LNCAP (cell line): ENCODE measurements at regions not wholly inside any gene's neighbourhood (a gene's known extent, or its start where the extent isn't known, plus 50 kb on each side); places are given as distances from the start of the nearest gene placed in this dataset.

Experiments
- CTCF ChIP-seq: fragments of 450-650 bp; IDR thresholded peaks from 2 replicates; pipeline ENCODE4 v1.5.1; 2017; ENCODE audit warnings: mild to moderate bottlenecking

DNA sequence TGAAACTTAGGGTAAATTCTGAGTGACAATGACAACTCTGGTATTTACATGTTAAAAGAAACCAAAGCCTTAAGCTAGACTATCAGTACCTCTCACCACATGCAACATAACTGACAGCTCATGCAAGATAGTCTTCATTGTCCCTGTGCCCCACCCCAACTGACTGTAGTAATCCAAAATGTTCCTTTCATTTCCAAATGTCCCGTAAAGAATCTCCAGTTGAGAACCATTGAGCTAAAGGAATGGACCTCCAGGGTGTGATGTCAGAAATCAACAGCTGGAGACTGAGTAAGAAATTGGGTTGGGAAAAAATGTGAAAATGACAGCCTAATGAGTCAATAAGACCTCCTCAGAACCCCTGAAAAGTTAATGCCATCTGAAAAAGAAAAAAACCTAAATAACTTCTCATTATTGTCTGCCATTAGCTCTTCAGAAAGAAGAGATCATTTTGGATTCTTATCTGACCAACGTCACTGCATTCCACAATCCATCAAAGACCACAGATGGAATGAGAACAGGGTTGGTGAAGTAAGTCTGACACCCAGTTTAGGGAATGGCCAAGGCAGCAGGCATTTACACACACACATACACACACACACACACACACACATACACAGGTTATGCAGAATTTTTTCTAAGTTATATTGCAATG lies 51.7 kb upstream of the ACVR2A start:
- no peak for TF ChIP-seq CTCF

DNA sequence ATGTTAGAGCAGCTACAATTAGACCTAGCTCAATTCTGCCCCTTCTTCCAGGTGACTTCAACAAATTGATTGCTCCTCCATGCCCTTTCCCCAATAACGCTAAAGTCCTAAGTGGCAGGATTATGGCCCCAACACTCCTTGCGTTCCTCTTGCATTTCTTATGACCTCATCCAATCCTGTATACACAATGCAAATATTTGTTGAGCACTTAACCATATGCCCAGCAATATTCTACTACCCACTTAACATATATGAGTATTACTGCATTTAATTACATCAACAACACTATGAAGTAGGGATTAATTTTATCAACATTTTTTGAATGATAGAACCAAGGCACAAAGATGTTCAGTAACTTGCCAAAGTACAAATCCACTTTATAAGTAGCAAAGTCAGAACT lies 54.2 kb upstream of the ACVR2A start:
- no peak for TF ChIP-seq CTCF

DNA sequence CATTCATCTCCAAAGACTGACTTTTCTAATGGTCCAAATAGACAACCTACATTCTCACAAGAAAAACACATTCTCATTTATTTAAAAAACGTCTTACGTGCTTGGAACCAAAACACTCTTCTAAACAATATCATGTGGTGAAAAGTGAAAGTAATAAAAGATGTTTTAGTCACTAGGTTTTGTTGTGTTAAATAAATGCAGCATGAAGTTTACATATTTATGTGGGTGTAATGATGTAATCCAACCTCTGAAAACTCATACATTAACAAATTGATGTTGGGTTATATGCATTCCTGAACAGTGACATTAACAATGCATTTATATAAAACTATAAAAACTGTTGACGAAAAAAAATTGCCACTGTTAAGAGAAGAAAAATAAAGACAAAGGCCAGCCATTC lies 55.1 kb upstream of the ACVR2A start:
- TF ChIP-seq CTCF: no peak

DNA sequence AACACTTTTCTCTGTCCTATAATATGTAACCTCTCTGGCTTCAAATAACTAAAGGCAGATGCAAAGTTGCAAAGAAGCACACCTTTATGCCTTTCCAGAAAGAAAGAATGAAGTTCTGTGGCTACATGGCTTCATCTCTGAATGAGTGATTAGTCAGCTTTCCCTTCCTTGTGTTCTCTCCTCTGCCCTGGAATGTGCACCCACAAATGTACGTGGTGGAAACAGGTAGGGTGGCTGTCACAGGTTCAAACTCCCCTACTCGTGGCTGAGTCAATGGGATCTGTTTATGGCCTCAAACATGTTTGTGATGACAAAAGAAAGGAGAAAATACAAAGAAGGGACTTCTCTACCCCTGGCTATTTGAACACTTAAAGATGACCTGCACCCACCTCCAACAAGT lies 55.5 kb upstream of the ACVR2A start:
- TF ChIP-seq CTCF: no peak

- no peak for TF ChIP-seq CTCF
These were observed 62.5 kb upstream of the ACVR2A start for GRCh38 chr2:147782141-147782930.

- TF ChIP-seq CTCF: no peak
These were observed 65.4 kb upstream of the ACVR2A start for GRCh38 chr2:147779440-147779839.

GRCh38 chr2:147777394-147777793 lies 67.4 kb upstream of the ACVR2A start:
- no peak for TF ChIP-seq CTCF
